GM12875 (cell line): ENCODE measurements at regions not wholly inside any gene's neighbourhood (a gene's known extent, or its start where the extent isn't known, plus 50 kb on each side); places are given as distances from the start of the nearest gene placed in this dataset.

Experiments
- H3K4me3 ChIP-seq: one replicate; pipeline ENCODE4 v1.5.1; 2011; ENCODE audit warnings: low read depth, low read length, control low read depth
- CTCF ChIP-seq: IDR thresholded peaks from 2 replicates; pipeline ENCODE4 v1.5.1; 2011; ENCODE audit warnings: low read depth, mild to moderate bottlenecking, control low read depth, inconsistent platforms, low read length, moderate library complexity, borderline replicate concordance; ENCODE audit not compliant: insufficient read depth

DNA sequence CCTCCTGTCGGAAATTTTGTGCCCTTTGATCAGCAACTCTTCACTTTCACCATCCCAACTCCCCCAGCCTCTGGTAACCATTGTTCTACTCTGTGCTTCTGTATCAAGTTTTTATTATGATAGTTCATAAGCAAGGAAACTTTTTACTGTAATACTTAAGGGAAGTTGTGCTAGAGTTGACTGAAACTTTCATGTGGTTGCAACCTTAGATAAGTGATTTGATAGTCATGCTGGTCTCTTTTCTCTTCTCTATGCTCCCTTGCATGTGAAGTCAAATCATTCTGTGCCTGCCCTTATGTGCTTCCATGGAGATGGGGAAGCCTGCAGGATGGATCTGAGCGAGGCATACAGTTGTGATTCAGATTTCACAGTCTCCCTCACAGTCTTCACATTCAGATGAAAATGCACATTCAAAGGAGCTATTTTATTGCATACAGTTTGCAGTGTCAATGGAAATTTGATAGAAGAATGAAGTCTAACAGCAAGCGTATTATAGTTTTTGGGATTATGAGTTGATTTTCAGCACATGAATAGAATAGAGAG lies 1428.3 kb upstream of the TENM3 start:
- no peak overlapping the region for H3K4me3 ChIP-seq
- no peak for TF ChIP-seq CTCF

DNA sequence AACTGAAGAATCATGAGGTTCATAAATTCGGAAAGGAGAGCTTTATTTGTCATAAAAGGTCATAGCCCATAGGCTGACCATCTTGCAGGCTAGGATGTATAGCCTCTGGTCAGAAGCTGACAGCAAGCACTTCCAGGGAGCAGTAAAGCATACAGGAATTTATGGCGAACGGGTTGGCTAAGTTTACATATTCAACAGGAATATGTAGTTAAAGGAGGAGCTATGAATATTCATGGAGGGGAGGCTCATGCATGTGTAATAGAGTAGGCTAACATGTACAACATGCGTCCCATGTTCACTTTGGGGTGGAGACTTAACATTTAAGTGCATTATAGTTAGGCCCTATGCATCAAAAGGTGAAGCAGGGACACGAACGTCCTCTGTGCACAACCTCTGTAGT lies 1425.7 kb upstream of the TENM3 start:
- TF ChIP-seq CTCF, result no peak
- no peak overlapping the region for H3K4me3 ChIP-seq

GRCh38 chr4:180823108-180823507 lies 1420.1 kb upstream of the TENM3 start:
- H3K4me3 ChIP-seq, result no peak overlapping the region
- no peak for TF ChIP-seq CTCF

DNA sequence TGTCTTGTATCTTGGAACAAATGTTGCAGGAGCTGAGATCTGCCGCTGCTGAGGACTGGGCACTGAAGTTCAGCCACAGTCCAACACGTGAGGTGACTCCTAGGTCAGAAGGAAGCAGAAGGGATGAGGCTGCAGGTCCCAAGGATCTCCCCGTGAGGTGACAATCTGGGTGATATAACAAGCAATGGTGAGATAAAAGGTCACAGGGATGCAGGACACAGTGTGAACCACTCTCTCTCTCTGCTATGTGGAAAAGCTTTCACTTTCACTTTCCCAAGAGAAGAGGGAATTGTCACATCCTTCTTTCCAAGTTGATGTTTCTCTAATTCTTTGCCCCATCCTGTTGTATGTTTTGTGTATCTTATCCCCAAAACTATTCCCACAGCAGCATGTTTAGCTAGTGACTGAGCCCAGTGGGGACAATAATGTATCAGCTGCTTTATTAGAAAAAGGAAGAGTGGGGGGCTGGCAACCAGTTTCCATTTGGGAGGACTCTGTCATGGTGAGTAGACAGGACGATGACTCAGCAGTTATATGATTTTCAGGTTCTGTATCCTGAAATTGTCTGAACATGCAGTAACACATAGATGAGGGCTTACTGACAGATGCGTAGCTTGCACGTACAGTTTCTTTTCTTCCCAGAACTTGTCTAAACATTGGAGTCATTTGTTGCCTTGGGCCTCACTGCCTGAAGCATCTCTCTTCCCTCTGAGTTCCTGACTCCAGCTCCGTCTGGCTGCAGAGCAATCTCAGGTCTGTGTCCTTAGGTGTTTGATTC lies 1415.8 kb upstream of the TENM3 start:
- no peak overlapping the region for H3K4me3 ChIP-seq
- no peak for TF ChIP-seq CTCF

DNA sequence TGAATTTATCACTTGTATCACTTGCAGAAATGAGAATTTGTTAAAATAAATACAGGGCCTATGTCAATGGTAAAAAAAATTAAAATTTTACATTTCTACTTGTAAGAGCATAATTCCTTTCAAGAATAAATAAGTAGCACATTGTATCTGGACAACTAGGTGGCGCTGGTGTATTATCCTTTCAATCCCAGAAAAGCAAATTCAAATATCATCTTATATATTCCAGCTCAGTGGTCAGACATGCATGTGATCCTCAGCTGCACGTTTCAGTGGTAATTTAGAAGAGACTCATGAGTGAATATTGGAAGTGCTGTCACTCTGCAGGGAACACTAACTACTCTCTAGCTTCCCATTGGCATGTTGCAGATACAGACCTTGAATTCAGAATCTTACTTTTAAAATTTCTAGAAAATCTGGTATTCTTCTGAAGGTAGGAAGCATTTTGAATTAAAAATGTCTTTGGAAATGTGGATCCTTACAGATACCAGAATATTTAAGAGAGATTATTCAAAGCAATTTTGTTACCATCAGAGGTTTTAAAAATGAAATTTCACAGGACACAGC lies 1414.7 kb upstream of the TENM3 start:
- TF ChIP-seq CTCF, result peak; percentile 28; the same call in 1 of the 2 replicates

DNA sequence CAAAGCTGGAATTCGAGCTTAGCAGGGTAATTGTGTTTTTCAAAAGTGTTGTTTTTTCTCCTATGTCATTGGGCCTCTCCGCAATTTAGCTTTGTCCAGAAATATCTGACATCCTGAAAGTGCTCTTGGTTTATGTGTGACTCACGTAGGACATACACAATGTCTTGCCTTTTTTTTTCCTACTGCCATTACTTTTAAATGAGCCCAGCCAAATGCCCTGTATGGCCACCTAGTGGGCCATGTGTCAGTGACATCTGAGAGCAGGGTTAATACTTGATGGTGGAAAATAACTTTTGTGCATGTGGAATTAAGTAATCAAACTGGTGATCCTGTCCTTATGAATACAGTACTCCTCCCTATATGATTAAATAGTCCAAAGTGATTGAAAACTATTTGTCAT lies 1411.1 kb upstream of the TENM3 start:
- no peak overlapping the region for H3K4me3 ChIP-seq
- peak; percentile 9; the same call in 1 of the 2 replicates for TF ChIP-seq CTCF

More for the DNA sequence above, 1414.7 kb upstream of the TENM3 start:
- H3K4me3 ChIP-seq, result no peak overlapping the region

- H3K4me3 ChIP-seq, result no peak overlapping the region
- TF ChIP-seq CTCF, result no peak
Measured at GRCh38 chr4:180840142-180840541, 1403.1 kb upstream of the TENM3 start.
